Neural cell (in vitro differentiated cells): ENCODE measurements at regions not wholly inside any gene's neighbourhood (a gene's known extent, or its start where the extent isn't known, plus 50 kb on each side); places are given as distances from the start of the nearest gene placed in this dataset.

Experiments
- H2AFZ ChIP-seq: fragments of 200-600, 300-800 bp; sonication (generic), shearing (Covaris generic); 2 replicates; pipeline ENCODE4 v1.6.0; 2014; ENCODE audit warnings: low read depth, mild to moderate bottlenecking, antibody characterized with exemption, low read length, moderate library complexity
- H3F3A ChIP-seq: fragments of 200-600 bp; shearing (Covaris generic); 2 replicates; pipeline ENCODE4 v1.6.1; 2016; ENCODE audit warnings: mild to moderate bottlenecking, moderate library complexity, mixed read lengths, antibody characterized with exemption, low read length; ENCODE audit not compliant: insufficient read depth, poor library complexity, severe bottlenecking
- H3K27ac ChIP-seq: fragments of 200-600, 300-800 bp; sonication (generic), shearing (Covaris generic); 2 replicates; pipeline ENCODE4 v1.5.1; 2014; ENCODE audit warnings: mild to moderate bottlenecking, low read length, moderate library complexity
- H3K27me3 ChIP-seq: fragments of 300-800, 200-600 bp; sonication (generic), shearing (Covaris generic); 2 replicates; pipeline ENCODE4 v1.6.0; 2014; ENCODE audit warnings: mild to moderate bottlenecking, low read depth, low read length, moderate library complexity; ENCODE audit not compliant: insufficient read depth
- H3K36me3 ChIP-seq: fragments of 300-800, 200-600 bp; sonication (generic), shearing (Covaris generic); 2 replicates; pipeline ENCODE4 v1.5.1; 2014; ENCODE audit warnings: mild to moderate bottlenecking, antibody characterized with exemption, low read length, moderate library complexity; ENCODE audit not compliant: insufficient read depth
- H3K4me2 ChIP-seq: fragments of 300-800, 200-600 bp; sonication (generic), shearing (Covaris generic); 2 replicates; pipeline ENCODE4 v1.6.0; 2014; ENCODE audit warnings: mild to moderate bottlenecking, low read length
- H3K4me3 ChIP-seq: fragments of 300-800, 200-600 bp; sonication (generic), shearing (Covaris generic); 2 replicates; pipeline ENCODE4 v1.5.1; 2014; ENCODE audit warnings: mild to moderate bottlenecking, low read length, moderate library complexity
- H3K79me2 ChIP-seq: fragments of 200-600 bp; shearing (Covaris generic); replicated peaks from 2 replicates; pipeline ENCODE4 v1.6.0; 2014; ENCODE audit warnings: mild to moderate bottlenecking, low read length, moderate library complexity; ENCODE audit not compliant: insufficient read depth
- H3K9ac ChIP-seq: fragments of 300-800, 200-600 bp; sonication (generic), shearing (Covaris generic); 2 replicates; pipeline ENCODE4 v1.6.1; 2016; ENCODE audit warnings: mild to moderate bottlenecking, low read length, mixed read lengths
- H3K9me2 ChIP-seq: fragments of 200-600 bp; shearing (Covaris generic); 2 replicates; pipeline ENCODE4 v1.6.1; 2016; ENCODE audit warnings: mild to moderate bottlenecking, low read length, mixed read lengths; ENCODE audit not compliant: insufficient read depth
- H3K9me3 ChIP-seq: fragments of 200-600, 300-800 bp; sonication (generic), shearing (Covaris generic); 2 replicates; pipeline ENCODE4 v1.6.1; 2016; ENCODE audit warnings: mild to moderate bottlenecking, mixed run types, low read length, moderate library complexity, mixed read lengths
- H4K20me1 ChIP-seq: fragments of 200-600 bp; shearing (Covaris generic); 2 replicates; pipeline ENCODE4 v1.6.1; 2016; ENCODE audit warnings: mild to moderate bottlenecking, mixed run types; ENCODE audit not compliant: insufficient read depth
- CTCF ChIP-seq: fragments of 450-650 bp; IDR thresholded peaks from 2 replicates; pipeline ENCODE4 v1.5.1; 2014; ENCODE audit warnings: antibody characterized with exemption, mild to moderate bottlenecking, moderate library complexity; ENCODE audit not compliant: poor library complexity, severe bottlenecking
- EP300 ChIP-seq: fragments of 450-650 bp; conservative IDR thresholded peaks from 2 replicates; pipeline ENCODE4 v1.6.1; 2014; ENCODE audit warnings: antibody characterized with exemption, mild to moderate bottlenecking, moderate library complexity; ENCODE audit not compliant: poor library complexity, severe bottlenecking
- EZH2 ChIP-seq: fragments of 200-600, 300-800 bp; shearing (Covaris generic), sonication (generic); IDR thresholded peaks from 2 replicates; pipeline ENCODE4 v1.6.1; 2014; ENCODE audit warnings: antibody characterized with exemption, low read length, borderline replicate concordance, mild to moderate bottlenecking; ENCODE audit not compliant: insufficient read depth, poor library complexity, severe bottlenecking
- MXI1 ChIP-seq: fragments of 450-650 bp; conservative IDR thresholded peaks from 2 replicates; pipeline ENCODE4 v1.6.1; 2014; ENCODE audit warnings: antibody characterized with exemption, mild to moderate bottlenecking; ENCODE audit not compliant: poor library complexity, severe bottlenecking
- POLR2AphosphoS5 ChIP-seq: IDR thresholded peaks from 2 replicates; pipeline ENCODE4 v1.6.1; 2012
- RAD21 ChIP-seq: fragments of 450-650 bp; conservative IDR thresholded peaks from 2 replicates; pipeline ENCODE4 v1.6.1; 2014; ENCODE audit warnings: antibody characterized with exemption, mild to moderate bottlenecking, moderate library complexity
- REST ChIP-seq: IDR thresholded peaks from 2 replicates; pipeline ENCODE4 v1.6.1; 2012; ENCODE audit warnings: borderline replicate concordance
- SMC3 ChIP-seq: fragments of 450-650 bp; conservative IDR thresholded peaks from 2 replicates; pipeline ENCODE4 v1.6.1; 2014; ENCODE audit warnings: antibody characterized with exemption, mild to moderate bottlenecking, moderate library complexity; ENCODE audit not compliant: poor library complexity
- TAF1 ChIP-seq: IDR thresholded peaks from 2 replicates; pipeline ENCODE4 v1.6.1; 2012; ENCODE audit warnings: low read depth

- Histone ChIP-seq H3K9me3 (no peaks in the 10 kb centered on the region), H3K27ac (peak overlapping the region; percentile 14), H3K36me3 (no peaks in the 10 kb centered on the region), H2AFZ (no peak overlapping the region), H3K9ac (no peak overlapping the region), H3K79me2 (no peaks in the 10 kb centered on the region), H3F3A (no peaks in the 10 kb centered on the region), H3K9me2 (no peaks in the 10 kb centered on the region), H3K27me3 (no peaks in the 10 kb centered on the region), H4K20me1 (no peaks in the 10 kb centered on the region), H3K4me3 (no peak overlapping the region), H3K4me2 (no peak overlapping the region)
- TF ChIP-seq CTCF: no peak
- no peak for TF ChIP-seq EP300
- TF ChIP-seq TAF1: no peak
- TF ChIP-seq POLR2AphosphoS5: no peak
- TF ChIP-seq SMC3: no peak
- no peak for TF ChIP-seq EZH2
- TF ChIP-seq RAD21: no peak
- TF ChIP-seq MXI1: no peak
- TF ChIP-seq REST: no peak
These were observed 149.6 kb downstream of the COX18 start for GRCh38 chr4:72919937-72920336.

- H3K4me3 ChIP-seq: no peak overlapping the region
- H3K79me2 ChIP-seq: no peaks in the 10 kb centered on the region
- H2AFZ ChIP-seq: no peak overlapping the region
- no peaks in the 10 kb centered on the region for H3F3A ChIP-seq
- H3K27ac ChIP-seq: peak overlapping the region; percentile 14
- no peaks in the 10 kb centered on the region for H3K36me3 ChIP-seq
- TF ChIP-seq CTCF: no peak
- no peak for TF ChIP-seq SMC3
- TF ChIP-seq EP300: no peak
- TF ChIP-seq EZH2: no peak
- no peak for TF ChIP-seq POLR2AphosphoS5
- no peak for TF ChIP-seq TAF1
- no peaks in the 10 kb centered on the region for H4K20me1 ChIP-seq
- H3K27me3 ChIP-seq: no peaks in the 10 kb centered on the region
- H3K4me2 ChIP-seq: no peak overlapping the region
- H3K9me2 ChIP-seq: no peaks in the 10 kb centered on the region
- no peaks in the 10 kb centered on the region for H3K9me3 ChIP-seq
- no peak overlapping the region for H3K9ac ChIP-seq
These were observed 150.1 kb downstream of the COX18 start for GRCh38 chr4:72919464-72919863.
